Nephron progenitor cell (in vitro differentiated cells): ENCODE measurements at regions not wholly inside any gene's neighbourhood (a gene's known extent, or its start where the extent isn't known, plus 50 kb on each side); places are given as distances from the start of the nearest gene placed in this dataset.

Source experiments
- DNase-seq: peaks from one replicate; pipeline ENCODE4 v3.0.0; 2021
- H3K27ac Mint-ChIP-seq: 2 replicates; pipeline ENCODE4 v1.8.0; 2021; ENCODE audit warnings: mild to moderate bottlenecking, moderate library complexity, mixed read lengths
- H3K27me3 Mint-ChIP-seq: 2 replicates; pipeline ENCODE4 v1.8.0; 2021; ENCODE audit warnings: mild to moderate bottlenecking, low read depth, mixed read lengths; ENCODE audit not compliant: poor library complexity
- H3K36me3 Mint-ChIP-seq: 2 replicates; pipeline ENCODE4 v1.8.0; 2021; ENCODE audit warnings: low read depth, mixed read lengths
- H3K4me1 Mint-ChIP-seq: 2 replicates; pipeline ENCODE4 v1.8.0; 2021; ENCODE audit warnings: mixed read lengths
- H3K4me3 Mint-ChIP-seq: 2 replicates; pipeline ENCODE4 v1.8.0; 2021; ENCODE audit warnings: mild to moderate bottlenecking, moderate library complexity, mixed read lengths
- H3K9me3 Mint-ChIP-seq: 2 replicates; pipeline ENCODE4 v1.8.0; 2021; ENCODE audit warnings: mild to moderate bottlenecking, moderate library complexity, mixed read lengths
- CTCF ChIP-seq: fragments of 200-600 bp; sonication (generic); IDR thresholded peaks from 2 replicates; pipeline ENCODE4 v1.5.0; 2021; ENCODE audit warnings: antibody characterized with exemption

DNA sequence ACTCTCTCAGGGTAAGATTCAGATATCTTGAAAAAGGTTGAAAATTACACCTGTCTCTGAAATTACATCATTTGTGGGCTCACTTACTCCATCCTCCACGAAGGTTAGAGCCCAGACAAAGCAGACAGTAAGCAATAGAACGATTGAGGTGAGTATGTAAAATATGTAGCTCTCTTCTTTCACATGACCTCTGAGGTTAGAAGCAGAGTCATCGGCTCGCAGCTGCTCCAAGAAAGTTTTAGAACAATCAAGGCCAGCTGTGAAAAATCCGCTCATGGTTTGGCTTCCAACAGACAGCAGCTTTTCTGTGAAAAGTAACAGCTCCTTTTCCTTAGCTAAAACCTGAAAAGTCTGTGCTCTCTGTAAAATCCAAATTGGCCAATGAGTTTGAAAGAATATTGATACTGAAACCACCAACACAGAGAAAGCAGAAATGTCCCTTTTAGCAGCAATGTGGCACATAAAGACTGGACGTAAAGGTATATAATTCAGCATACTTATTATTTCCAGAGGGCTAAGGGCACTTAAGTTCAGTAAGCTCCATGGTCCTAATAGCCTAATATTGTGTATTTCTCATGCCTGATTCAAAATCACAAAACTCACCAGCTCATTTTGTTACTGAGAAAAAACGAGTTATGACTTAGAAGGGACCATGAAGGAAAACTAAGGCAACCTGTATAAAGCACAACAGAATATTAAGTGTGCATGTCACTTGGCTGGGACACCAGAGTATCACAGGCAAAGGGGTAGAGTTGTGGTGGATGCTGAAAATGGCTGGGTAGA lies 78.2 kb downstream of the FAM76B start:
- H3K4me3 Mint-ChIP-seq: no peak overlapping the region
- H3K36me3 Mint-ChIP-seq: no peaks in the 10 kb centered on the region
- TF ChIP-seq CTCF: no peak
- peaks cover 6% of the 10 kb centered on the region for H3K9me3 Mint-ChIP-seq
- no peak for DNase-seq
- H3K27ac Mint-ChIP-seq: no peak overlapping the region
- H3K27me3 Mint-ChIP-seq: no peaks in the 10 kb centered on the region
- peaks cover 8% of the 10 kb centered on the region for H3K4me1 Mint-ChIP-seq

DNA sequence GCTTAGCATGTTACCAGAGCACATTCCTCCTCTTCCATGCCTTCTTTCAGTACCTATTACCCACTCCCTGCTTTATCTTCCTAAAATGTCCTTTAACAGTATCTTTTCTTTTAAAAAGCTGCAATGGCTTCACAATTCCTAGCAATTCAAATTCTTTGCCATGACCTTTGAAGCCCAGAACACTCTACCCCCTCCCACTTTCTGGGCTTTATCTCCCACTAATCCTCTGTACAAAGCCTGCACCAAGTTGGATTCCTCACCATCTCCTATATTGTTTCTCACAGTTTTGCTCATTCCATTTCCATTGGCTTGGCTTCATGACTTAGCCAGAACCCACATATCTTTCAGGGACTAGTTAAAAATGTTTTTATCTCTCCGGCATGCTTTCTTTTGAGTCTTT lies 80.9 kb downstream of the FAM76B start:
- H3K4me3 Mint-ChIP-seq: no peak overlapping the region
- no peak for TF ChIP-seq CTCF
- H3K36me3 Mint-ChIP-seq: no peaks in the 10 kb centered on the region
- no peaks in the 10 kb centered on the region for H3K9me3 Mint-ChIP-seq
- no peaks in the 10 kb centered on the region for H3K27me3 Mint-ChIP-seq
- H3K4me1 Mint-ChIP-seq: no peaks in the 10 kb centered on the region
- no peak overlapping the region for H3K27ac Mint-ChIP-seq
- no peak for DNase-seq

DNA sequence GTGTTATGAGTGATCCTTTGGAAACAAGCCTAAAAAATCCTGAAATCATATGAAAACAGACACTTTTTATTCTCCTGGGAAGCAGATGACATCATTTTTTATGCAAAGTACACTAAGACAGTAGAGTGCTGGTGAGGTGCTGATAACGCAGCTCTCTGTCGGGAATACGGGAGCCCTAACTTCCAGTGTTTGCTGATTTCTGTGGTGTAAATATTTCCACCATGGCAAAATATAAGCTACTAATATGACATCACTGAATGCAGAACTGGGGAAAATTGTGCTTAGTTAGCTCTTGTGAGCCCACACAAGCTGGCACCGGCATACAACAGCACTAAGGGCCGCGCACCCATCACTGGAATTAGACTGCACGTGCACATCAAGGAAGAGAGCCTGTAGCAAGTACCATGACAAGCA lies 82.6 kb downstream of the FAM76B start:
- no peaks in the 10 kb centered on the region for H3K9me3 Mint-ChIP-seq
- no peaks in the 10 kb centered on the region for H3K27me3 Mint-ChIP-seq
- no peak overlapping the region for H3K4me3 Mint-ChIP-seq
- no peak for DNase-seq
- no peak overlapping the region for H3K27ac Mint-ChIP-seq
- H3K4me1 Mint-ChIP-seq: no peaks in the 10 kb centered on the region
- no peaks in the 10 kb centered on the region for H3K36me3 Mint-ChIP-seq
- TF ChIP-seq CTCF: no peak

- peak; percentile 96 for TF ChIP-seq CTCF
- Mint-ChIP-seq H3K9me3 (no peaks in the 10 kb centered on the region), H3K4me3 (no peak overlapping the region), H3K36me3 (no peaks in the 10 kb centered on the region), H3K4me1 (peaks cover 8% of the 10 kb centered on the region), H3K27ac (no peak overlapping the region), H3K27me3 (no peaks in the 10 kb centered on the region)
- DNase-seq: peak; percentile 85
These were observed 84.0 kb downstream of the FAM76B start for GRCh38 chr11:95705485-95706124.

DNA sequence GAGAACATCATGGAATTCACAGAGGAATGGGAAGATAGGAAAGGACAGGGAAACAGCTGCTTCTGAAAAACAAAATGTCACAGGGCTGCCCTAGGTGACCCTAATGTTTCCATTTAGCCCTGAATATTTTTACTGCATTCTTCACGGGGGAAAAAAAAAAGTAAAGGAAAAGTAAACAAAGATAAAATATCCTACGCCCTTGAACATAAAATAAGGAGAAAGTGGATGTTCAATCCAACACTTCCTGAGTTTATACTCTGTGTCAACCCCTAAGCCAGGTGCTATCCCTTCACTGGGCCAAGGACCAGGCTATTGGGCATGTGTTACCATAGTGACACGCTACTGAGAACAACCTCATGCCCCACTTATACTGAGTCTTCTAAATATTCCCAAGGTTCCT lies 84.7 kb downstream of the FAM76B start:
- DNase-seq: no peak
- H3K27ac Mint-ChIP-seq: no peak overlapping the region
- H3K4me3 Mint-ChIP-seq: no peak overlapping the region
- no peaks in the 10 kb centered on the region for H3K27me3 Mint-ChIP-seq
- H3K36me3 Mint-ChIP-seq: no peaks in the 10 kb centered on the region
- peaks cover 15% of the 10 kb centered on the region for H3K4me1 Mint-ChIP-seq
- TF ChIP-seq CTCF: no peak
- H3K9me3 Mint-ChIP-seq: no peaks in the 10 kb centered on the region

DNA sequence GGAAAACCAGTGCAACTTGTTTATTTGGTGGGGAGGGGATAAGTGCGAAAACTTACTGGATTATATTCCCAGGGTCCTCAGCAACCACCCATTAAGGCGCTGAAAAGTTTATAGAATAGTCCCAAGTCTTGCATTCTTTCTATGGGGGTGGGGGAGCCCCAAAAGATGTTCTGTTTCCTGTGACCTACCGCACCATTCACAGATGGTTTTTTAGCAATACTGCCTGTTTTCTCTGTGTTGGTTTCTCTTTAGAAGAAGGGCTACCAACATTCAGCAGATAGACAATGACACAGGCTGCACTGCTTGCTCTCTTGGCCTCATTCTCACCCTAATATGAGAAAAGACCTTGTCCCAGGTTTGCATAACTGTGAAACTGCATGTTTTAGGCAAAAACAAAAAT lies 86.5 kb downstream of the FAM76B start:
- Mint-ChIP-seq H3K4me1 (peaks cover 19% of the 10 kb centered on the region), H3K27me3 (no peaks in the 10 kb centered on the region), H3K9me3 (no peaks in the 10 kb centered on the region), H3K27ac (no peak overlapping the region), H3K4me3 (no peak overlapping the region), H3K36me3 (no peaks in the 10 kb centered on the region)
- DNase-seq: no peak
- no peak for TF ChIP-seq CTCF
